Astrocyte of the spinal cord (primary cell): ENCODE measurements at regions not wholly inside any gene's neighbourhood (a gene's known extent, or its start where the extent isn't known, plus 50 kb on each side); places are given as distances from the start of the nearest gene placed in this dataset.

Source experiments
- DNase-seq: peaks from one replicate; pipeline ENCODE4 v3.0.0; 2011; ENCODE audit warnings: low read depth, low spot score
- H3K4me3 ChIP-seq: 2 replicates; pipeline ENCODE4 v1.5.1; 2011; ENCODE audit warnings: low read depth, mild to moderate bottlenecking, low read length, moderate library complexity
- CTCF ChIP-seq: IDR thresholded peaks from 2 replicates; pipeline ENCODE4 v1.5.1; 2012; ENCODE audit warnings: low read depth, mild to moderate bottlenecking, low read length, inconsistent platforms
- in situ Hi-C: cut with HindIII; loops from 2 replicates; pipeline ENCODE4 v1.10.0; 2017; ENCODE audit warnings: low sequenced_read_pairs

- no peak overlapping the region for H3K4me3 ChIP-seq
- no peak for DNase-seq
- in situ Hi-C loops = no loop called here
- TF ChIP-seq CTCF = no peak
Observed at GRCh38 chr13:31436478-31436877, 236.7 kb downstream of the B3GLCT start.

GRCh38 chr13:31437975-31438374, 238.2 kb downstream of the B3GLCT start:
- in situ Hi-C loops = no loop called here
- TF ChIP-seq CTCF = no peak
- H3K4me3 ChIP-seq = no peak overlapping the region
- no peak for DNase-seq

- no peak for TF ChIP-seq CTCF
- DNase-seq = no peak
- in situ Hi-C loops = no loop called here
- H3K4me3 ChIP-seq = no peak overlapping the region
Observed at GRCh38 chr13:31440132-31440531, 240.4 kb downstream of the B3GLCT start.

GRCh38 chr13:31441800-31442510, 242.2 kb downstream of the B3GLCT start:
- in situ Hi-C loops = no loop called here
- H3K4me3 ChIP-seq = no peak overlapping the region
- TF ChIP-seq CTCF = no peak
- DNase-seq = no peak

DNA sequence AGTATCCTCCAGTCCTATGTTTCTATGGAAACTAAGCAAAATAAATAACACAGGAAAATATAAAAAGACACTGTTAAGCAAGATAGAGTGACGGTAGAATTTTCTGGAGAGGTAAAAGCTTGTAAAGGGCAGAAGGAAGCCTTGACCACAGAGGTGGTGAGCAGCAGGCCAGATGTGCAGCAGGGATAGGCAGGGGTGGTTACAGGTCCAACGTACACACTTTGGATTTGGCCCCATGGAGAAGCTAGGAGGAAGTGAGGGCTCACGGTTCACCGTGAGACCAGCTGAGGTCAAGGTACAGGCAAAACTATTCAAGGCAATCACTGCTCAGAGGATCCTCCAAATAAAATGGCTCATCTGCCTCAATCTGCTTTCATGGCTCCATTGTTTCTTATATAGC, 242.8 kb downstream of the B3GLCT start:
- in situ Hi-C loops = no loop called here
- TF ChIP-seq CTCF = no peak
- no peak for DNase-seq
- no peak overlapping the region for H3K4me3 ChIP-seq

DNA sequence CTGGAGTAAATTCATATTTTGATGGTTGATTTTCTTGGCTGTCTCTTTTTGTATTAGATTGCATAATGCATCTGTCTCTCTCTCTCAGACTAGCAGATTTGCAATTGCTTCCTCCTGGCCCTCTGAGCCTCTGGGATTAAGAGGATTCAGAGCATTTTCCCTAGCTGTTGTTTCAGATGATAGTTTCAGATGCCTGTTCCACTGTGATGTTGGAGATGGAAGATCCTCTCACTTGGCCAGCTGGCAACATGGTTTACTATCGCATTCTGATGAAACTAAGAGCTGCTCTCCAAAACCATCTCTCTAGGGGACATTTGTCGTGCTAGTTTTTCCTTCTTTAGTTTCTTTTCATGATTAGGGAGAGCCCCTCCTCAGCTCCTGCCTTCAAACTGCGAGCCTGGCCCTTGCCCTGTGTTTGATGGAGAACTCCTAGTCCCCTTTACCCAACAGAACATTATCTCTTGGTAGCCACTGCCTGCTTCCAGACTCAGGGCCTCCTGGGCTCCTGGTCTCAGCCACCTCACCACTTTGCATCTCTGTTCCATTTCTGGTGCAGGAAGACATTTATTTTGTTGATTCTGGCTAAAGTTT, 244.6 kb downstream of the B3GLCT start:
- in situ Hi-C loops = no loop called here
- DNase-seq = no peak
- TF ChIP-seq CTCF = no peak
- no peak overlapping the region for H3K4me3 ChIP-seq
